ENCODE measurements at regions not wholly inside any gene's neighbourhood (a gene's known extent, or its start where the extent isn't known, plus 50 kb on each side); places are given as distances from the start of the nearest gene placed in this dataset.
A peak's percentile ranks its signal among the peaks of the same experiment; 100 is the strongest.

DNA sequence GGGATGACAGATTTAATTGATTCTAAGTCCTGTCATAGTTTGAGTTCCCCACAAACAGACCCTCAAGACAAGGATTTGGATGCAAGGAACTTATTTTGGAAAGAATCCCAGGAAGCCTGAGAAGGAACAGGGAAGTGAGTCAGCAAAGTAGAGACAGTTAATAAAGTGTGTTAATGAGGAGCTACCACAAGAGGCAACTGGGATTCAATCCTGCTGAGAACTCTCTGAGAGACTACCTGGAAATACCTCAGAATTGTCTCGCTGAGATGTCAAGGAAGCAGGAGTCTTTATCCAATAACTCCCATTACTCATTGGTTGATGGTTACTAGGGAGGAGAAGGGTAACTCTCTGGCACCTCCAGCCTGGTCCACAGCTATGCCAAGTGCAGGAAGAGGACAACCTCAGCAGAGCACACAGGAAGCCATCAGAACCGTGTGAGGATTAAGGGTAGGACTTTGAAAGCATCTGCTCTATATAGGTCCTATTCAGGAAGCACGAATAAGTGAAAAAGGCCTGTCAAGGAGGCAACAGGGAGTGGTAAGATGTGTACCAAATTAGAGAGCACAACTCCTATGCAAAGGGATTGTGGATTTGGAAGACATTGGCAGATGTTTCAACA is 311.1 kb upstream of the KCNH8 start:
- Histone ChIP-seq H3K27ac (ENCODE audit: low read depth in 1 of 2, low read length in 2 of 2) (no peak overlapping the region), H3K4me3 (ENCODE audit: low read length) (no peak overlapping the region), H3K4me1 (ENCODE audit: insufficient read depth, low read length) (no peaks in the 10 kb centered on the region), H3K27me3 (ENCODE audit: control insufficient read depth in 1 of 2, insufficient read depth in 2 of 2, low read length in 2 of 2) (no peaks in the 10 kb centered on the region), H3K9me3 (ENCODE audit: control insufficient read depth in 1 of 2, insufficient read depth in 1 of 2, low read length in 2 of 2) (no peaks in the 10 kb centered on the region), H3K36me3 (ENCODE audit: insufficient read depth, low read length) (no peaks in the 10 kb centered on the region)
- ChIA-PET POLR2A (interaction anchor here (1.2 kb wide), 1 partner anchor 46 kb away, joined by 3 read pairs; no protein-coding TSS in a partner anchor), CTCF (no interaction called here)
- Mint-ChIP-seq H3K27me3 (no peaks in the 10 kb centered on the region), H3K4me3 (no peak overlapping the region), H3K4me1 (ENCODE audit: low read depth) (peaks cover 40% of the 10 kb centered on the region), H3K36me3 (ENCODE audit: low read depth) (no peaks in the 10 kb centered on the region), H3K9me3 (no peaks in the 10 kb centered on the region), H3K27ac (peak overlapping the region; percentile 11)
- ATAC-seq (ENCODE audit: poor library complexity) (no peak), DNase-seq (no peak)
- no peak for TF ChIP-seq CTCF (IDR thresholded peaks at IDR 0.05)
- intact Hi-C loops (cut with DNase I, micrococcal nuclease): no loop called here

DNA sequence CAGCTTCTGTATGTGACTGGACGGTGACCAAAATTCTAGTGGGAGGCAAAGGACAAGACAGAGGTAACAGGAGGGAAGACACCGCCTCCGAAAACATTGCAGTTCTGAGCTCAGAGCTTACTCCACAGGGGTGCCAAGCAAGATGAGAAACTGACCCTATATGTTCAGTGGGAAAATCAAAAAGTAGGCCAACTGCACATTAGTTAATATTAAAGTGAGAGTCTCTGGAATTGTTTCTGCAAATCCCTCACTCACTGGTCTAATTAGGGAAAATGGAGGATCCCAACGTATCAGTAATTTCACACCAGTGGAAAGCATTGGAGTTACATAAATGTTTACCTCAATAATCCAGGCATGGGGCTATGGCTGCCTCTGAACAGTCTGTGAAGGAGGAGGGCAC is 313.3 kb upstream of the KCNH8 start:
- CTCF ChIA-PET: no interaction called here

GRCh38 chr3:18830087-18830486 is 318.2 kb upstream of the KCNH8 start:
- Mint-ChIP-seq H3K4me3 (no peak overlapping the region), H3K36me3 (ENCODE audit: low read depth) (no peaks in the 10 kb centered on the region), H3K9me3 (no peaks in the 10 kb centered on the region), H3K27ac (no peak overlapping the region), H3K4me1 (ENCODE audit: low read depth) (peaks cover 24% of the 10 kb centered on the region), H3K27me3 (no peaks in the 10 kb centered on the region)
- Histone ChIP-seq H3K27ac (ENCODE audit: low read depth in 1 of 2, low read length in 2 of 2) (no peak overlapping the region), H3K4me1 (ENCODE audit: insufficient read depth, low read length) (no peaks in the 10 kb centered on the region), H3K9me3 (ENCODE audit: control insufficient read depth in 1 of 2, insufficient read depth in 1 of 2, low read length in 2 of 2) (no peaks in the 10 kb centered on the region), H3K4me3 (ENCODE audit: low read length) (no peak overlapping the region), H3K36me3 (ENCODE audit: insufficient read depth, low read length) (no peaks in the 10 kb centered on the region), H3K27me3 (ENCODE audit: control insufficient read depth in 1 of 2, insufficient read depth in 2 of 2, low read length in 2 of 2) (no peaks in the 10 kb centered on the region)
- DNase-seq (peak in 3 of 14 experiments; percentile 7 to 32 (median 10)), ATAC-seq (ENCODE audit: poor library complexity) (peak; percentile 59)
- TF ChIP-seq CTCF (IDR thresholded peaks at IDR 0.05): no peak
- intact Hi-C loops (cut with DNase I, micrococcal nuclease): no loop called here
- ChIA-PET POLR2A (interaction anchor here (1.1 kb wide), 1 partner anchor 11 kb away, joined by 3 read pairs; no protein-coding TSS in a partner anchor), CTCF (no interaction called here)

More for the DNA sequence above, 313.3 kb upstream of the KCNH8 start:
- Histone ChIP-seq H3K27me3 (ENCODE audit: control insufficient read depth in 1 of 2, insufficient read depth in 2 of 2, low read length in 2 of 2) (no peaks in the 10 kb centered on the region), H3K36me3 (ENCODE audit: insufficient read depth, low read length) (no peaks in the 10 kb centered on the region), H3K4me3 (ENCODE audit: low read length) (no peak overlapping the region), H3K27ac (ENCODE audit: low read depth in 1 of 2, low read length in 2 of 2) (no peak overlapping the region), H3K4me1 (ENCODE audit: insufficient read depth, low read length) (no peaks in the 10 kb centered on the region), H3K9me3 (ENCODE audit: control insufficient read depth in 1 of 2, insufficient read depth in 1 of 2, low read length in 2 of 2) (no peaks in the 10 kb centered on the region)
- POLR2A ChIA-PET: no interaction called here
- peaks cover 47% of the 10 kb centered on the region for H3K4me1 Mint-ChIP-seq (ENCODE audit: low read depth)
- no peaks in the 10 kb centered on the region for H3K27me3 Mint-ChIP-seq
- DNase-seq (no peak), ATAC-seq (ENCODE audit: poor library complexity) (no peak)
- intact Hi-C loops (cut with DNase I, micrococcal nuclease): no loop called here
- no peaks in the 10 kb centered on the region for H3K36me3 Mint-ChIP-seq (ENCODE audit: low read depth)
- no peaks in the 10 kb centered on the region for H3K9me3 Mint-ChIP-seq
- H3K27ac Mint-ChIP-seq: no peak overlapping the region
- no peak overlapping the region for H3K4me3 Mint-ChIP-seq
- TF ChIP-seq CTCF (IDR thresholded peaks at IDR 0.05): no peak

Measured in CD4-positive, alpha-beta T cell (primary cell).